ENCODE measurements at regions not wholly inside any gene's neighbourhood (a gene's known extent, or its start where the extent isn't known, plus 50 kb on each side); places are given as distances from the start of the nearest gene placed in this dataset.

- DNase-seq (ENCODE audit: low read depth in 2 of 2), result no peak
Observed at GRCh38 chr1:29655145-29655544, 418.8 kb downstream of the PTPRU start.

GRCh38 chr1:29653886-29654450, 417.6 kb downstream of the PTPRU start:
- DNase-seq (ENCODE audit: low read depth in 2 of 2), result no peak

GRCh38 chr1:29653034-29653810, 416.9 kb downstream of the PTPRU start:
- no peak for DNase-seq (ENCODE audit: low read depth in 2 of 2)

- DNase-seq (ENCODE audit: low read depth in 2 of 2), result no peak
Observed at GRCh38 chr1:29651684-29652665, 415.7 kb downstream of the PTPRU start.

- DNase-seq (ENCODE audit: low read depth in 2 of 2), result no peak
Observed at GRCh38 chr1:29651246-29651645, 414.9 kb downstream of the PTPRU start.

- no peak for DNase-seq (ENCODE audit: low read depth in 2 of 2)
Observed at GRCh38 chr1:29650476-29650875, 414.2 kb downstream of the PTPRU start.

GRCh38 chr1:29650041-29650400, 413.7 kb downstream of the PTPRU start:
- DNase-seq (ENCODE audit: low read depth in 2 of 2), result no peak

- no peak for DNase-seq (ENCODE audit: low read depth in 2 of 2)
Observed at GRCh38 chr1:29649189-29650040, 413.1 kb downstream of the PTPRU start.

GRCh38 chr1:29648798-29649188, 412.5 kb downstream of the PTPRU start:
- no peak for DNase-seq (ENCODE audit: low read depth in 2 of 2)

GRCh38 chr1:29648026-29648425, 411.7 kb downstream of the PTPRU start:
- no peak for DNase-seq (ENCODE audit: low read depth in 2 of 2)

GRCh38 chr1:29647581-29647980, 411.3 kb downstream of the PTPRU start:
- no peak for DNase-seq (ENCODE audit: low read depth in 2 of 2)

- DNase-seq (ENCODE audit: low read depth in 2 of 2), result no peak
Observed at GRCh38 chr1:29646161-29646775, 409.9 kb downstream of the PTPRU start.

- DNase-seq (ENCODE audit: low read depth in 2 of 2), result no peak
Observed at GRCh38 chr1:29645586-29645985, 409.3 kb downstream of the PTPRU start.

GRCh38 chr1:29644812-29645211, 408.5 kb downstream of the PTPRU start:
- DNase-seq (ENCODE audit: low read depth in 2 of 2), result peak; percentile 53 to 59

GRCh38 chr1:29643838-29644440, 407.6 kb downstream of the PTPRU start:
- no peak for DNase-seq (ENCODE audit: low read depth in 2 of 2)

- DNase-seq (ENCODE audit: low read depth in 2 of 2), result no peak
Observed at GRCh38 chr1:29643281-29643680, 407.0 kb downstream of the PTPRU start.

GRCh38 chr1:29642519-29642918, 406.2 kb downstream of the PTPRU start:
- no peak for DNase-seq (ENCODE audit: low read depth in 2 of 2)

- DNase-seq (ENCODE audit: low read depth in 2 of 2), result no peak
Observed at GRCh38 chr1:29641921-29642320, 405.6 kb downstream of the PTPRU start.

- no peak for DNase-seq (ENCODE audit: low read depth in 2 of 2)
Observed at GRCh38 chr1:29640428-29640785, 404.1 kb downstream of the PTPRU start.

- DNase-seq (ENCODE audit: low read depth in 2 of 2), result peak in 1 of 2 donors; percentile 66
Observed at GRCh38 chr1:29639741-29640427, 403.6 kb downstream of the PTPRU start.

All from lung microvascular endothelial cell (primary cell).